ENCODE measurements at regions not wholly inside any gene's neighbourhood (a gene's known extent, or its start where the extent isn't known, plus 50 kb on each side); places are given as distances from the start of the nearest gene placed in this dataset.
A peak's percentile ranks its signal among the peaks of the same experiment; 100 is the strongest.

GRCh38 chrY:16108839-16109238 lies 1584.5 kb downstream of the NLGN4Y start:
- no peaks in the 10 kb centered on the region for H3K27me3 Mint-ChIP-seq (ENCODE audit: insufficient read depth, low read depth, poor library complexity)

More at GRCh38 chrY:16108839-16109238, 1584.5 kb downstream of the NLGN4Y start:
- Mint-ChIP-seq H3K27ac (peak overlapping the region; percentile 72; the same call in 1 of the 2 replicates), H3K4me3 (no peak overlapping the region), H3K4me1 (peaks cover 25% of the 10 kb centered on the region), H3K9me3 (peaks cover 37% of the 10 kb centered on the region), H3K36me3 (ENCODE audit: low read depth) (peaks cover 44% of the 10 kb centered on the region)
- Histone ChIP-seq H3K27ac (ENCODE audit: low read depth) (peak overlapping the region; percentile 78; the same call in 1 of the 2 replicates), H3K79me2 (replicated peaks; ENCODE audit: insufficient read depth) (no peaks in the 10 kb centered on the region), H3K4me2 (peak overlapping the region; percentile 26; the same call in 1 of the 2 replicates), H3K4me1 (ENCODE audit: insufficient read depth) (peaks cover 14% of the 10 kb centered on the region; the same call in 1 of the 2 replicates), H4K20me1 (replicated peaks; ENCODE audit: insufficient read depth) (no peaks in the 10 kb centered on the region), H3F3A (replicated peaks; ENCODE audit: low read depth) (no peaks in the 10 kb centered on the region), H3K4me3 (no peak overlapping the region), H3K36me3 (ENCODE audit: insufficient read depth) (no peaks in the 10 kb centered on the region), H3K27me3 (ENCODE audit: insufficient read depth) (no peaks in the 10 kb centered on the region), H3K9me2 (ENCODE audit: insufficient read depth) (no peaks in the 10 kb centered on the region; the same call in 1 of the 2 replicates), H2AFZ (no peak overlapping the region)
- ATAC-seq (no peak; the same call in 2 of the 3 replicates), DNase-seq (ENCODE audit: low spot score) (no peak)
- TF ChIP-seq ZNF114 (CRISPR knock-in tag; IDR thresholded peaks at IDR 0.05) (no peak), ZNF462 (CRISPR knock-in tag; IDR thresholded peaks at IDR 0.05) (peak; percentile 86; the same call in 1 of the 2 replicates), CTCF (conservative IDR thresholded peaks at IDR 0.05; ENCODE audit: low read depth in 2 of 2) (no peak), EZH2phosphoT487 (IDR thresholded peaks at IDR 0.05; ENCODE audit: unreplicated experiment) (no peak), JUNB (IDR thresholded peaks at IDR 0.05; ENCODE audit: unreplicated experiment) (no peak), ZNF331 (CRISPR knock-in tag; IDR thresholded peaks at IDR 0.05; ENCODE audit: low read depth) (no peak), STAT1 (IDR thresholded peaks at IDR 0.05; ENCODE audit: unreplicated experiment) (no peak)

Data from GM23338 (cell line).